ENCODE measurements at regions not wholly inside any gene's neighbourhood (a gene's known extent, or its start where the extent isn't known, plus 50 kb on each side); places are given as distances from the start of the nearest gene placed in this dataset.

- POLR2A ChIA-PET (ENCODE audit: low non-redundant PET): no interaction called here
- CTCF ChIA-PET: no interaction called here
- no peak for TF ChIP-seq EZH2 (IDR thresholded peaks at IDR 0.05; ENCODE audit: borderline replicate concordance, low read depth, low read length, poor library complexity, severe bottlenecking)
- no peak for TF ChIP-seq CTCF (conservative IDR thresholded peaks at IDR 0.05; ENCODE audit: low read depth, low read length)
Measured at GRCh38 chr10:98318861-98319260, 50.9 kb upstream of the LOXL4 start.

More at GRCh38 chr10:98318861-98319260, 50.9 kb upstream of the LOXL4 start:
- DNase-seq (ENCODE audit: low spot score): no peak
- no peaks in the 10 kb centered on the region for H3K9me3 ChIP-seq (ENCODE audit: low read depth, low read length, poor library complexity, severe bottlenecking)
- no TSS peak for BruUV-seq (replicated peaks)
- no peak overlapping the region for H3K4me3 ChIP-seq (ENCODE audit: low read depth, low read length, poor library complexity, severe bottlenecking)
- H3K27me3 ChIP-seq (replicated peaks; ENCODE audit: insufficient read depth, low read depth, low read length, poor library complexity): no peaks in the 10 kb centered on the region
- no peaks in the 10 kb centered on the region for H3K36me3 ChIP-seq (ENCODE audit: insufficient read depth, low read length, poor library complexity, severe bottlenecking)
- intact Hi-C loops (cut with micrococcal nuclease; ENCODE audit: unreplicated experiment): no loop called here
- no peak overlapping the region for H3K27ac ChIP-seq (ENCODE audit: low read depth, low read length, poor library complexity, severe bottlenecking)
- H3K4me1 ChIP-seq (ENCODE audit: insufficient read depth, low read length, poor library complexity, severe bottlenecking): no peaks in the 10 kb centered on the region
